Neural progenitor cell (in vitro differentiated cells): ENCODE measurements at regions not wholly inside any gene's neighbourhood (a gene's known extent, or its start where the extent isn't known, plus 50 kb on each side); places are given as distances from the start of the nearest gene placed in this dataset.

Source experiments
- DNase-seq: peaks from one replicate; pipeline ENCODE4 v3.0.0-alpha.2; 2016; ENCODE audit warnings: low spot score
- H2AFZ ChIP-seq: fragments of 200-600 bp; sonication (generic); replicated peaks from 2 replicates; pipeline ENCODE4 v1.6.1; 2016; ENCODE audit warnings: antibody characterized with exemption
- H3F3A ChIP-seq: fragments of 200-600 bp; sonication (generic); 2 replicates; pipeline ENCODE4 v1.6.1; 2016; ENCODE audit warnings: antibody characterized with exemption, low read depth
- H3K27ac ChIP-seq: fragments of 200-600 bp; sonication (generic); 2 replicates; pipeline ENCODE4 v1.5.1; 2016; ENCODE audit warnings: mild to moderate bottlenecking
- H3K27me3 ChIP-seq: fragments of 200-600 bp; sonication (generic); 2 replicates; pipeline ENCODE4 v1.6.1; 2016; ENCODE audit warnings: mild to moderate bottlenecking, moderate library complexity
- H3K36me3 ChIP-seq: fragments of 200-600 bp; sonication (generic); 2 replicates; pipeline ENCODE4 v1.5.1; 2016
- H3K4me1 ChIP-seq: fragments of 200-600 bp; sonication (generic); 2 replicates; pipeline ENCODE4 v1.6.1; 2016; ENCODE audit warnings: mixed run types
- H3K4me2 ChIP-seq: fragments of 200-600 bp; sonication (generic); 2 replicates; pipeline ENCODE4 v1.6.1; 2016
- H3K4me3 ChIP-seq: fragments of 200-600 bp; sonication (generic); 2 replicates; pipeline ENCODE4 v1.5.1; 2016
- H3K79me2 ChIP-seq: fragments of 200-600 bp; sonication (generic); 2 replicates; pipeline ENCODE4 v1.6.1; 2016; ENCODE audit warnings: low read depth
- H3K9ac ChIP-seq: fragments of 200-600 bp; sonication (generic); 2 replicates; pipeline ENCODE4 v1.6.1; 2016
- H3K9me3 ChIP-seq: fragments of 200-600 bp; sonication (generic); 2 replicates; pipeline ENCODE4 v1.5.1; 2016; ENCODE audit warnings: low read depth
- H4K20me1 ChIP-seq: fragments of 200-600 bp; sonication (generic); 2 replicates; pipeline ENCODE4 v1.6.1; 2016; ENCODE audit warnings: low read depth
- H3K27ac Mint-ChIP-seq: 3 replicates; pipeline ENCODE4 v1.8.0; 2021; ENCODE audit warnings: mixed read lengths
- H3K27me3 Mint-ChIP-seq: 2 replicates; pipeline ENCODE4 v1.8.0; 2022; ENCODE audit warnings: low read depth, mild to moderate bottlenecking, inconsistent platforms, moderate library complexity, mixed read lengths; ENCODE audit not compliant: insufficient read depth
- H3K36me3 Mint-ChIP-seq: 3 replicates; pipeline ENCODE4 v1.8.0; 2021; ENCODE audit warnings: mixed read lengths
- H3K4me1 Mint-ChIP-seq: 3 replicates; pipeline ENCODE4 v1.8.0; 2021; ENCODE audit warnings: mixed read lengths
- H3K4me3 Mint-ChIP-seq: 3 replicates; pipeline ENCODE4 v1.8.0; 2021; ENCODE audit warnings: mild to moderate bottlenecking, moderate library complexity, mixed read lengths
- H3K9me3 Mint-ChIP-seq: 3 replicates; pipeline ENCODE4 v1.8.0; 2020; ENCODE audit warnings: mixed read lengths
- EZH2 ChIP-seq: fragments of 200-600 bp; sonication (generic); IDR thresholded peaks from 2 replicates; pipeline ENCODE4 v1.6.1; 2017; ENCODE audit warnings: antibody characterized with exemption, mild to moderate bottlenecking, moderate library complexity
- EZH2phosphoT487 ChIP-seq: fragments of 200-600 bp; sonication (generic); IDR thresholded peaks from 2 replicates; pipeline ENCODE4 v1.6.1; 2017; ENCODE audit warnings: antibody characterized with exemption
- TF ChIP-seq, protein P1 (sequence below): fragments of 200-600 bp; sonication (generic); IDR thresholded peaks from 2 replicates; pipeline ENCODE4 v1.5.1; 2017; ENCODE audit warnings: antibody characterized with exemption, mild to moderate bottlenecking

DNA sequence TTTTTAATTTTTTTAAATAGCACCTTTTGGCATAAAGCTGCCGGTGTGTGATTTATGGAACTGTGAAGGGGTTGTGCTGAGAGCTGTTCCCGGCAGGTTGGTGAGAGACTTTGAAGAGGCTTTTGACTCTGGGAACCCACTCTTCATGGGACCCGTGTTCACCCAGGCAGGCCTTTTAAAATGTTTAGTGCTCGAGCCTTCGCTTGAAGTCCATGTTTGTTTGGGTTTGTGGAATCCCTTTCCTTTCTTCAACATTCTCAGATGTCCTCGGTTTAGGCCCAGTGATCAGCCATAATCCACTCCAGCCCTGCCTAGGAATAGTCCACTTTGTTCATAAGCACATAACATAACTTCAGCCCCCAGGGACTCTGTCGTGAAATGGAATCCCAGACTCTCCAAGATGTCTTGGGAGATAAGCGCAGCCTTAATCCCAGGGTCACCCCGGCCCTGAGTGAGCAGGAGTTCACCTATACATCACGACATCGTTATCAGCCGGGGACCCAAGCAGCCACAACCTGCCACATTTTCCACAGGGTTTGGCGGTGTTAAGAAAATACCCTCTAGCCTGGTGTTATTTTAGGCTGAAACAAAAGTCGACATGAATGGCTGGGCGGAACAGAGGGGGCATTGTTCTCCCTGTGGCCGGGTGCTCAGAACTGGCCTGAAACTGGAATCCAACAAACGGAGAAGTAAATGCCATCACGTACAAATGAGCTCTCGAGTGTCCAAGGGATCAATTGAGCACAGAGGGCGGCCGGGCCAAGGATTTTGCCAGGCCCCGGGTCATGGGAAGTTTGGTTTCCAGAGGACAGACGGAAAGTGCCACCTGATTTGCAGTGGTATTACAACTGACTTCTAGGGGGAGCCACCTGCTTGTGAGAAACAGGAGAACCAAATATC, 145.7 kb upstream of the IRX3 start:
- Mint-ChIP-seq H3K36me3 (peaks cover 5% of the 10 kb centered on the region), H3K4me1 (peaks cover 26% of the 10 kb centered on the region), H3K4me3 (no peak overlapping the region), H3K27me3 (peaks cover 17% of the 10 kb centered on the region), H3K9me3 (peaks cover 16% of the 10 kb centered on the region), H3K27ac (peak overlapping the region; percentile 55)
- H3K9ac ChIP-seq, result no peak overlapping the region
- no peaks in the 10 kb centered on the region for H3K9me3 ChIP-seq
- no peaks in the 10 kb centered on the region for H3K79me2 ChIP-seq
- H3F3A ChIP-seq, result peaks cover 33% of the 10 kb centered on the region
- peaks cover 50% of the 10 kb centered on the region for H3K27me3 ChIP-seq
- TF ChIP-seq EZH2phosphoT487, result no peak
- TF ChIP-seq, protein P1, sequence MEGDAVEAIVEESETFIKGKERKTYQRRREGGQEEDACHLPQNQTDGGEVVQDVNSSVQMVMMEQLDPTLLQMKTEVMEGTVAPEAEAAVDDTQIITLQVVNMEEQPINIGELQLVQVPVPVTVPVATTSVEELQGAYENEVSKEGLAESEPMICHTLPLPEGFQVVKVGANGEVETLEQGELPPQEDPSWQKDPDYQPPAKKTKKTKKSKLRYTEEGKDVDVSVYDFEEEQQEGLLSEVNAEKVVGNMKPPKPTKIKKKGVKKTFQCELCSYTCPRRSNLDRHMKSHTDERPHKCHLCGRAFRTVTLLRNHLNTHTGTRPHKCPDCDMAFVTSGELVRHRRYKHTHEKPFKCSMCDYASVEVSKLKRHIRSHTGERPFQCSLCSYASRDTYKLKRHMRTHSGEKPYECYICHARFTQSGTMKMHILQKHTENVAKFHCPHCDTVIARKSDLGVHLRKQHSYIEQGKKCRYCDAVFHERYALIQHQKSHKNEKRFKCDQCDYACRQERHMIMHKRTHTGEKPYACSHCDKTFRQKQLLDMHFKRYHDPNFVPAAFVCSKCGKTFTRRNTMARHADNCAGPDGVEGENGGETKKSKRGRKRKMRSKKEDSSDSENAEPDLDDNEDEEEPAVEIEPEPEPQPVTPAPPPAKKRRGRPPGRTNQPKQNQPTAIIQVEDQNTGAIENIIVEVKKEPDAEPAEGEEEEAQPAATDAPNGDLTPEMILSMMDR, result peak; percentile 29
- TF ChIP-seq EZH2, result no peak
- H3K27ac ChIP-seq, result no peak overlapping the region
- no peak overlapping the region for H2AFZ ChIP-seq
- H3K4me2 ChIP-seq, result peak overlapping the region; percentile 68
- H4K20me1 ChIP-seq, result peaks cover 5% of the 10 kb centered on the region
- H3K36me3 ChIP-seq, result no peaks in the 10 kb centered on the region
- peaks cover 20% of the 10 kb centered on the region for H3K4me1 ChIP-seq
- peak; percentile 64 for DNase-seq
- no peak overlapping the region for H3K4me3 ChIP-seq

DNA sequence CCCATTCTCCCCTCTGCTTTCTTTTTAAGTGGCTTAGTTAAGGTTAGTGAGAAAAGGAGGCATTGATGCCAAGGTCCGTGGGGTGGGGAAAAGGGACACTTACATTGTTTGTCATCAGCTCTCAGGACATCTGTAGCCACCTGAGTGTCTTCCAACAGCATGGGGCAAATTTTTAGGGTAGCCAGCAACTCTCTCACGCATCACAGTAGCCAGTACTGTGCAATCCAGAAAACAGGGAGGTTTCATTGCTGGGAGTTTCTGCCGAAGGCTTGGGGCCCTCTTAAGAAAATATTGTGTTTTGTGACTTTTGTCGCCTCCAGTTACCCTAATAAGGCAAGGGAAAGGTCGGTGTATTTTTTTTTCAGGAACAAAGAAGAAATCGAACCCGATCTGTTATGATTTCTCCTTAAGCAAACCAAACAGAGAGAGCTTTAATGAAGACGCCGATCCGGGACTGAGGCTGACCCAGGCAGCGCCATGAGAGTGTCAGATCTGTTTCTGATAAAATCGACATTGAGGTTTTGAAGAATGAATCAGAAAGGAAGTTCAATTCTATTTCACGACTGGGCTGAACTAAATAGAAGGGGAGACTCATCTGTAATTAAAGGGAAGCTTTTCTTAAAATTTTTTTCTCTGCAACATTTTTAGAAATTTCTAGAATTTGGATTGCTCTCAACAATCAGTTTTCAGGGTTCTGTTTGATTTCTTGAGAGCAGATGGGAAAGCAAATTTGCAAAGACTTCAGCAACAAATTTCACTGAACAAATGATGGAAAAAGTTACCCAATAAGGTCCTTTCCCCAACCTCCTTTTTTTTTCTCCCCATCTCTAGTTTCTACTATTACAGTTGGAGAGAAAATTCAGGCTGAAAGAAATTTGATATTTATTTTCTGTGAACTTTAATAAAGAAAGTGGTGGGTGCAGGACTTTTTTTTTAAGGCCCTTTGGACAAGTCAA, 144.7 kb upstream of the IRX3 start:
- no peaks in the 10 kb centered on the region for H3K79me2 ChIP-seq
- H3K27ac ChIP-seq, result no peak overlapping the region
- H3K36me3 ChIP-seq, result no peaks in the 10 kb centered on the region
- no peak overlapping the region for H2AFZ ChIP-seq
- H3K4me1 Mint-ChIP-seq, result peaks cover 26% of the 10 kb centered on the region
- H3K4me1 ChIP-seq, result peaks cover 20% of the 10 kb centered on the region
- peaks cover 59% of the 10 kb centered on the region for H3K27me3 ChIP-seq
- H4K20me1 ChIP-seq, result peaks cover 5% of the 10 kb centered on the region
- peak overlapping the region; percentile 55 for H3K27ac Mint-ChIP-seq
- TF ChIP-seq, protein P1, result no peak
- TF ChIP-seq EZH2, result peak; percentile 9
- H3K4me3 ChIP-seq, result peak overlapping the region; percentile 7
- H3K4me3 Mint-ChIP-seq, result no peak overlapping the region
- peaks cover 33% of the 10 kb centered on the region for H3F3A ChIP-seq
- peak overlapping the region; percentile 68 for H3K4me2 ChIP-seq
- peaks cover 18% of the 10 kb centered on the region for H3K9me3 Mint-ChIP-seq
- H3K9me3 ChIP-seq, result no peaks in the 10 kb centered on the region
- H3K27me3 Mint-ChIP-seq, result peaks cover 19% of the 10 kb centered on the region
- DNase-seq, result no peak
- H3K36me3 Mint-ChIP-seq, result peaks cover 5% of the 10 kb centered on the region
- H3K9ac ChIP-seq, result no peak overlapping the region

DNA sequence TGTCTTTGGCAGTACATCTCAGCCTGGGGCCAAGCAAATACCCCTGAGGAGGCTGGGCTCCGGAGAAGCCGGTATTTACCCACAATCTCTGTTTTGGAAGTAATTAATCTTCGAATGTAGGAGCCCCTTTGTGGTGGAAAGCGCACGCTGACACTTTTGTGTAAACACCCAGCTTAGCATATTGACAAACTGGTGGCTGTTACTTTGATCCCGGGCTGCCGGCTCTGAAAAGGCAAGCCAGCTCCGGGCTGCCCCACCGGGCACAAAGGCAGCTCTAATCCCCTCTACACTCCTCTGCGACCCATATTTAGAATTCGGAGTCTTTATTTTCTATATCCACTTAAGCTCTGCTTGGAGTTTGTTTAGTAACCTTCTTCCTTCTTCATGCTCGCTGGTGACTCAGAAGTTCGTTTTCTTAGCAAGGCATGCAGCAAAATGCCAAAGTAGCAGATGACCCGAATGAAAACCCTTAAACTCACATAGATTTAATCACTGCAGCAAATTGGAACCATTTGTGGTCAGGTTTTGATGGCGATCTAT, 144.0 kb upstream of the IRX3 start:
- DNase-seq, result peak; percentile 87
- Histone ChIP-seq H3F3A (peaks cover 33% of the 10 kb centered on the region), H3K27me3 (peaks cover 66% of the 10 kb centered on the region), H3K4me1 (peaks cover 20% of the 10 kb centered on the region), H3K36me3 (no peaks in the 10 kb centered on the region), H3K4me2 (peak overlapping the region; percentile 68), H3K4me3 (peak overlapping the region; percentile 7), H3K9ac (no peak overlapping the region), H3K9me3 (no peaks in the 10 kb centered on the region), H2AFZ (no peak overlapping the region), H3K79me2 (no peaks in the 10 kb centered on the region), H4K20me1 (peaks cover 5% of the 10 kb centered on the region), H3K27ac (no peak overlapping the region)
- peaks cover 18% of the 10 kb centered on the region for H3K9me3 Mint-ChIP-seq
- H3K36me3 Mint-ChIP-seq, result peaks cover 5% of the 10 kb centered on the region
- peak overlapping the region; percentile 55 for H3K27ac Mint-ChIP-seq
- H3K4me1 Mint-ChIP-seq, result peaks cover 28% of the 10 kb centered on the region
- peaks cover 24% of the 10 kb centered on the region for H3K27me3 Mint-ChIP-seq
- H3K4me3 Mint-ChIP-seq, result peak overlapping the region; percentile 22
- TF ChIP-seq EZH2, result peak; percentile 12
- TF ChIP-seq, protein P1, result no peak
- peak; percentile 69 for TF ChIP-seq EZH2phosphoT487
